ENCODE measurements at regions not wholly inside any gene's neighbourhood (a gene's known extent, or its start where the extent isn't known, plus 50 kb on each side); places are given as distances from the start of the nearest gene placed in this dataset.

GRCh38 chr12:4025181-4026019 is 152.2 kb upstream of the PARP11 start:
- no peak for TF ChIP-seq CTCF (conservative IDR thresholded peaks at IDR 0.05 in 1 of 2, IDR thresholded peaks at IDR 0.05 in 1 of 2; ENCODE audit: extremely low read depth in 1 of 2, insufficient read depth in 1 of 2, low read depth in 1 of 2, low read length in 2 of 2)
- TF ChIP-seq EZH2 (IDR thresholded peaks at IDR 0.05; ENCODE audit: borderline replicate concordance, low read length): no peak
